GM12875 (cell line): ENCODE measurements at regions not wholly inside any gene's neighbourhood (a gene's known extent, or its start where the extent isn't known, plus 50 kb on each side); places are given as distances from the start of the nearest gene placed in this dataset.

Experiments
- H3K4me3 ChIP-seq: one replicate; pipeline ENCODE4 v1.5.1; 2011; ENCODE audit warnings: low read depth, low read length, control low read depth
- TF ChIP-seq, protein P1 (sequence below): IDR thresholded peaks from 2 replicates; pipeline ENCODE4 v1.5.1; 2011; ENCODE audit warnings: low read depth, mild to moderate bottlenecking, control low read depth, inconsistent platforms, low read length, moderate library complexity, borderline replicate concordance; ENCODE audit not compliant: insufficient read depth

DNA sequence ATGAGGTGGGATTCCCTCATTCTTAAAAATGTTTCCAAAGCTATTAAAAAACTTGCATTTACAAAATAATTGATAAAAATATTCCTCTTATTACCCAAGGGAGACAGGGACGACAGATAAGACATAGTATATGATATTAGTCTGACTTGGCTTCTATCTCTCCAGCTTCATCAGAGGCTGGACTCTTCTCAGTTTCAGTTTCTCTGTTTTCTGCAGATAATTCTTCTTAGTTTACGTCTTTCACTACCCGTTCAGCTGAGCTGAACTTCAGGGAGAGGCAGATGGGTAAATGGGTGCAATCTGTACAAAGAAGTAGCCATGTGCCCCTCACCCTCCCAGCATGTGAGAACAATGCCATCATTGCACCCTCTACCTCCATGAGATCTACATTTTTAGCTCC is 214.0 kb upstream of the SLIT2 start:
- TF ChIP-seq, protein P1, sequence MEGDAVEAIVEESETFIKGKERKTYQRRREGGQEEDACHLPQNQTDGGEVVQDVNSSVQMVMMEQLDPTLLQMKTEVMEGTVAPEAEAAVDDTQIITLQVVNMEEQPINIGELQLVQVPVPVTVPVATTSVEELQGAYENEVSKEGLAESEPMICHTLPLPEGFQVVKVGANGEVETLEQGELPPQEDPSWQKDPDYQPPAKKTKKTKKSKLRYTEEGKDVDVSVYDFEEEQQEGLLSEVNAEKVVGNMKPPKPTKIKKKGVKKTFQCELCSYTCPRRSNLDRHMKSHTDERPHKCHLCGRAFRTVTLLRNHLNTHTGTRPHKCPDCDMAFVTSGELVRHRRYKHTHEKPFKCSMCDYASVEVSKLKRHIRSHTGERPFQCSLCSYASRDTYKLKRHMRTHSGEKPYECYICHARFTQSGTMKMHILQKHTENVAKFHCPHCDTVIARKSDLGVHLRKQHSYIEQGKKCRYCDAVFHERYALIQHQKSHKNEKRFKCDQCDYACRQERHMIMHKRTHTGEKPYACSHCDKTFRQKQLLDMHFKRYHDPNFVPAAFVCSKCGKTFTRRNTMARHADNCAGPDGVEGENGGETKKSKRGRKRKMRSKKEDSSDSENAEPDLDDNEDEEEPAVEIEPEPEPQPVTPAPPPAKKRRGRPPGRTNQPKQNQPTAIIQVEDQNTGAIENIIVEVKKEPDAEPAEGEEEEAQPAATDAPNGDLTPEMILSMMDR: no peak
- no peak overlapping the region for H3K4me3 ChIP-seq

DNA sequence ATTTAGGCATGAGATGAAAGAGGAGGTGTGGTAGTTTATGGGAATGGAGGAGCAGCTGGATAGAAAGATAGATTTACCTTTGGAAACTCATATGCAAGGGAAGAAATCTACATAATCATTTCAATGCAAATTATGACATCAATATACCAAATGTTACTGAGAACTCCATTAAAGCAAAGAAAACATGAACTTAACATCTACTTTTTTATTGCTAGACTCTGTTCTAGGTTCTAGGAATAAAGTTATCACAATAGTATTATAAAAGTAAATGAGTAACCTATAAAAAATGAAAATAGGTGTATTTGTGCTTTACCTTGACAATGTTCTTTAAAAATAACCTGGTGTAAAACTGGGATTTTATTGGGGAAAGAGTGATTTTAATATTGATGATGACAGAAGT is 221.6 kb upstream of the SLIT2 start:
- TF ChIP-seq, protein P1: no peak
- H3K4me3 ChIP-seq: no peak overlapping the region

DNA sequence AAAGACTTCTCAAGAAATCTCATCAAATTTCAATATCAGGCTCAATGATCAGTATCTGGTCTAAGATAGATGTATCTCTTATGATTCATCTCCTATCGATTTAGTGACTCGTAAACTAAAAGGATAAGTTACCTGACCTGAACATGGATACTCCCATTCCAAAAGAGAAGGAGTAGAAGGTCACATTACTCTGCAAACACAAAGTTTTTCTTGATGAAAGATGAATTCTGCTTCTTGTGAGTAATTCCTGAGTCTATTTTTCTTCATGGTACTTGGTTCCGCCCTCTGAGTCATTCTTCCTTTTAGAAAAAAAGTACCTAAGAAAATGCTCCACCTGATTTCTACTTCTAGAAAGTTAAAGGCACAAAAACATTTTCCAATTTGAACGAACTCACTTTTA is 223.1 kb upstream of the SLIT2 start:
- no peak overlapping the region for H3K4me3 ChIP-seq
- TF ChIP-seq, protein P1: no peak

DNA sequence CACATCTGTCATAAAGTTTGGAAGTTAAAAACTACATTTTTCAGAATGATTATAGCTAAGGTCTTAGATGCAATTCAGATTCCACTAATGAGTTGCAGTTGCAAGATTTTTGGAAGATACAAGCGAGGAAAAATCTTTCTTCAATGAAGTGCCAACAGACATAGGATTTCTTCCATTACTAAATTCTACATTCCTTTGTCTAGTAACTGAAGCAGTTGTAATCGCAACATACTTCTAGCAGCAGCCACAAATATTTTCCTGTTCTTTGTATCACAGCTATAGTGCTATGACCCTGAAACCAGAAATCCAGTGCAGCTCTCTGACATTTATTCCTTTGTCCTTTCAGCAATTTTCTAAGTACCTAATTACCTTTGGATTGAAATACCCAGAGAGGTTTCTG is 225.2 kb upstream of the SLIT2 start:
- no peak overlapping the region for H3K4me3 ChIP-seq
- TF ChIP-seq, protein P1: no peak

DNA sequence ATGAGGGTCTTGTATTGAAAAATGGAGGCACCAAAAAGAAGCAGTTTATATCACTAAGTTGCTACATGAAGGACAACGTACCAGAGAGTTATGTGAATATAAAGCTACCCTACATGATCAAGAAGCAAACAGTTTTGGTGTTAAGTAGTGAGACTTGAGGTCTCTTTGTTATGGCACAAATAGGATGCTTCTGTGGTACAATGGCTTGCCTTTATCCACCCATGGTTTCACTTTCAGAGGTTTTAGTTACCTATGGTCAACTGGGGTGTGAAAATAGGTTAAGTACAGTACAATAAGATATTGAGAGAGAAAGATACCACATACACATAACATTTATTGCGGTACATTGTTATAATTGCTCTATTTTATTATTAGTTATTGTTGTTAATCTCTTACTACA is 229.2 kb upstream of the SLIT2 start:
- H3K4me3 ChIP-seq: no peak overlapping the region
- TF ChIP-seq, protein P1: no peak

DNA sequence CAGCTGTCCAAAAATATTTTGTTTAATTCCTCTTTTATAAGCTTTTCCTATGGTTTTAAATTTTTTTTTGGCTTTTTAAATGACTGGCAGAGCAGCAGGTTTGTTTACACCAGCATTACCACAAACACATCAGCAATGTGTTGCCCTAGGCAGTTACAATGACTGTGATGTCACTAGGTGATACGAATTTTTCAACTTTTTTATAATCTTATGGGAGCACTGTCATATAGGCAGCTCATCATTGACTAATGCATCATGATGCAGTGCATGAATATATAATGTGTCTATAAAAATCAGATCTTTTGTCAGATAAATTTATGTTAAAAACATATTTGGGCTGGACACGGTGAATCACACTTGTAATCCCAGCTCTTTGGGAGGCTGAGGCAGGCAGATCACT is 231.6 kb upstream of the SLIT2 start:
- H3K4me3 ChIP-seq: no peak overlapping the region
- TF ChIP-seq, protein P1: no peak

DNA sequence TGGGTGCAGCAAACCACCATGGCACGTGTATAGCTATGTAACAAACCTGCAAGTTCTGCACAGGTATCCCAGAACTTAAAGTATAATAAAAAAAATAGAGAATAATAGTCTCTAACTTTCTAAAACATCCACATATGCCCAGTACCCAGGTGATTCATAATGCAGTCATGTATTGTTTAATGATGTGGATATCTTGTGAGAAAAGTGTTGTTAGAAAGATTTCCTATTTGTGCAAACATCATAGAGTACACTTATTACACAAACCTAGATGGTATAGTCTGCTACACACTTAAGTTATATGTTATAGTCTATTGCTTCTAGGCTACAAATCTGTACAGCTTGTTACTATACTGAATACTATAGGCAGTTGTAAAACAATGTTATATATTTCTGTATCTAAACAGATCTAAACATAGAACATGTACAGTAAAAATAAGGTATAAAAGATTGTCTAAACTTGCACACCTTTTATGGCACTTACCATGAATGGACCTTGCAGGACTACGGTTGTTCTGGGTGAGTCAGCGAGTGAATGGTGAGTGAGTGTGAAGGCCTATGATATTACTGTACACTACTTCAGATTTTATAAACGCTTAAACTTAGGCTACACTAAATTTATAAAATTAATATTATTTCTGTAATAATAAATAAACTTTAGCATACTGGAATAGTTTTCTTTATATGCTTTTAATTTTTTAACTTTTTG is 232.2 kb upstream of the SLIT2 start:
- H3K4me3 ChIP-seq: no peak overlapping the region
- TF ChIP-seq, protein P1: no peak
